Astrocyte (in vitro differentiated cells and primary cell): ENCODE measurements at regions not wholly inside any gene's neighbourhood (a gene's known extent, or its start where the extent isn't known, plus 50 kb on each side); places are given as distances from the start of the nearest gene placed in this dataset.
A peak's percentile ranks its signal among the peaks of the same experiment; 100 is the strongest.

ENCODE experiments used
- DNase-seq: peaks from one replicate; pipeline ENCODE4 v3.0.0-alpha.2; 2010; ENCODE audit warnings: low read depth
- FAIRE-seq: peaks from 2 replicates; lab custom pipeline; 2011; peaks lifted over from hg19 to GRCh38; lab: Jason Lieb, UNC
- H2AFZ ChIP-seq: 2 replicates; pipeline ENCODE4 v1.6.0; 2012; ENCODE audit warnings: low read depth, low read length, inconsistent platforms
- H3K27ac ChIP-seq: 2 replicates; pipeline ENCODE4 v1.5.1; 2011; ENCODE audit warnings: low read depth, low read length, inconsistent platforms
- H3K27me3 ChIP-seq: 2 replicates; pipeline ENCODE4 v1.6.0; 2011; ENCODE audit warnings: low read length, inconsistent platforms; ENCODE audit not compliant: insufficient read depth
- H3K36me3 ChIP-seq: 2 replicates; pipeline ENCODE4 v1.5.1; 2011; ENCODE audit warnings: low read length, inconsistent platforms; ENCODE audit not compliant: insufficient read depth
- H3K4me1 ChIP-seq: 2 replicates; pipeline ENCODE4 v1.5.1; 2011; ENCODE audit warnings: low read length, inconsistent platforms; ENCODE audit not compliant: insufficient read depth
- H3K4me2 ChIP-seq: 2 replicates; pipeline ENCODE4 v1.6.0; 2012; ENCODE audit warnings: low read length, inconsistent platforms
- H3K4me3 ChIP-seq: 2 replicates; pipeline ENCODE4 v1.5.1; 2011; ENCODE audit warnings: low read depth, mild to moderate bottlenecking, low read length, inconsistent platforms; ENCODE audit not compliant: insufficient read depth
- H3K79me2 ChIP-seq: 2 replicates; pipeline ENCODE4 v1.6.0; 2012; ENCODE audit warnings: mild to moderate bottlenecking, low read length, inconsistent platforms; ENCODE audit not compliant: insufficient read depth
- H3K9ac ChIP-seq: 2 replicates; pipeline ENCODE4 v1.6.0; 2012; ENCODE audit warnings: mild to moderate bottlenecking, low read length, inconsistent platforms
- H3K9me3 ChIP-seq: 2 replicates; pipeline ENCODE4 v1.5.1; 2012; ENCODE audit warnings: low read depth, mild to moderate bottlenecking, low read length, inconsistent platforms; ENCODE audit not compliant: insufficient read depth
- H4K20me1 ChIP-seq: 2 replicates; pipeline ENCODE4 v1.6.0; 2012; ENCODE audit warnings: low read length, inconsistent platforms; ENCODE audit not compliant: insufficient read depth
- H3K27ac Mint-ChIP-seq: one replicate; pipeline ENCODE4 v1.8.0; 2021; ENCODE audit warnings: mild to moderate bottlenecking, mixed read lengths; ENCODE audit not compliant: unreplicated experiment
- H3K27me3 Mint-ChIP-seq: one replicate; pipeline ENCODE4 v1.8.0; 2021; ENCODE audit warnings: low read depth, mixed read lengths; ENCODE audit not compliant: unreplicated experiment
- H3K36me3 Mint-ChIP-seq: one replicate; pipeline ENCODE4 v1.8.0; 2021; ENCODE audit warnings: low read depth, mixed read lengths; ENCODE audit not compliant: unreplicated experiment
- H3K4me1 Mint-ChIP-seq: one replicate; pipeline ENCODE4 v1.8.0; 2021; ENCODE audit warnings: low read depth, mixed read lengths; ENCODE audit not compliant: unreplicated experiment
- H3K4me3 Mint-ChIP-seq: one replicate; pipeline ENCODE4 v1.8.0; 2021; ENCODE audit warnings: mild to moderate bottlenecking, moderate library complexity, mixed read lengths; ENCODE audit not compliant: unreplicated experiment
- H3K9me3 Mint-ChIP-seq: one replicate; pipeline ENCODE4 v1.8.0; 2021; ENCODE audit warnings: mild to moderate bottlenecking, mixed read lengths; ENCODE audit not compliant: unreplicated experiment
- EZH2 ChIP-seq: IDR thresholded peaks from 2 replicates; pipeline ENCODE4 v1.6.1; 2012; ENCODE audit warnings: mild to moderate bottlenecking, low read length, inconsistent platforms; ENCODE audit not compliant: insufficient read depth
- TF ChIP-seq, protein P1 (sequence below): IDR thresholded peaks from 2 replicates; pipeline ENCODE4 v1.5.1; 2011; ENCODE audit warnings: low read depth, mild to moderate bottlenecking, inconsistent platforms, low read length, moderate library complexity; ENCODE audit not compliant: insufficient read depth

DNA sequence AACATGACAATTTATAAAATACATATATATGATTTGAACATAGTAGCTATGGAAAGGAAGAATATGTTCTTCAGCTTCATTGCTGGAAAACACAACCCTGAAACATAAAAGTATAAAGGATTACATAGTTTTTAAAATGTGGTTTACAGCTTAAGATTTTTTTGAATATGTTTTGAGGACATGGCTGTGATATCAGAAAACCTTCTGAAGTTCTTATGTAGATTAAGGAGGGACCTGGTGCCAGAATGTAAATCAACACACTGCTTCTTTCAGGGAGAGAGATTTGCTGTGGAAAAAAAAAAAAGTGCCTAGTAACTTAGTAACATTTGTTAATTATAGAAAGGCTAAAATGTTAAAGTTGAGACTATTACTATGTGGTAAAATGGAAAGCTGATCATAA, 1261.8 kb downstream of the ADGRL3 start:
- H3K36me3 ChIP-seq, result no peaks in the 10 kb centered on the region
- no peak overlapping the region for H3K9ac ChIP-seq
- no peaks in the 10 kb centered on the region for H3K9me3 Mint-ChIP-seq
- no peaks in the 10 kb centered on the region for H3K79me2 ChIP-seq
- H3K9me3 ChIP-seq, result no peaks in the 10 kb centered on the region
- no peaks in the 10 kb centered on the region for H4K20me1 ChIP-seq
- H3K4me3 ChIP-seq, result no peak overlapping the region
- H3K27me3 ChIP-seq, result no peaks in the 10 kb centered on the region
- no peak for FAIRE-seq
- no peak overlapping the region for H3K4me2 ChIP-seq
- H2AFZ ChIP-seq, result no peak overlapping the region
- no peak overlapping the region for H3K4me3 Mint-ChIP-seq
- TF ChIP-seq, protein P1, sequence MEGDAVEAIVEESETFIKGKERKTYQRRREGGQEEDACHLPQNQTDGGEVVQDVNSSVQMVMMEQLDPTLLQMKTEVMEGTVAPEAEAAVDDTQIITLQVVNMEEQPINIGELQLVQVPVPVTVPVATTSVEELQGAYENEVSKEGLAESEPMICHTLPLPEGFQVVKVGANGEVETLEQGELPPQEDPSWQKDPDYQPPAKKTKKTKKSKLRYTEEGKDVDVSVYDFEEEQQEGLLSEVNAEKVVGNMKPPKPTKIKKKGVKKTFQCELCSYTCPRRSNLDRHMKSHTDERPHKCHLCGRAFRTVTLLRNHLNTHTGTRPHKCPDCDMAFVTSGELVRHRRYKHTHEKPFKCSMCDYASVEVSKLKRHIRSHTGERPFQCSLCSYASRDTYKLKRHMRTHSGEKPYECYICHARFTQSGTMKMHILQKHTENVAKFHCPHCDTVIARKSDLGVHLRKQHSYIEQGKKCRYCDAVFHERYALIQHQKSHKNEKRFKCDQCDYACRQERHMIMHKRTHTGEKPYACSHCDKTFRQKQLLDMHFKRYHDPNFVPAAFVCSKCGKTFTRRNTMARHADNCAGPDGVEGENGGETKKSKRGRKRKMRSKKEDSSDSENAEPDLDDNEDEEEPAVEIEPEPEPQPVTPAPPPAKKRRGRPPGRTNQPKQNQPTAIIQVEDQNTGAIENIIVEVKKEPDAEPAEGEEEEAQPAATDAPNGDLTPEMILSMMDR, result no peak
- no peak for TF ChIP-seq EZH2
- H3K27ac ChIP-seq, result no peak overlapping the region
- DNase-seq, result no peak
- peaks cover 3% of the 10 kb centered on the region for H3K4me1 ChIP-seq
- no peaks in the 10 kb centered on the region for H3K36me3 Mint-ChIP-seq
- no peaks in the 10 kb centered on the region for H3K27me3 Mint-ChIP-seq
- H3K27ac Mint-ChIP-seq, result no peak overlapping the region
- peaks cover 22% of the 10 kb centered on the region for H3K4me1 Mint-ChIP-seq

DNA sequence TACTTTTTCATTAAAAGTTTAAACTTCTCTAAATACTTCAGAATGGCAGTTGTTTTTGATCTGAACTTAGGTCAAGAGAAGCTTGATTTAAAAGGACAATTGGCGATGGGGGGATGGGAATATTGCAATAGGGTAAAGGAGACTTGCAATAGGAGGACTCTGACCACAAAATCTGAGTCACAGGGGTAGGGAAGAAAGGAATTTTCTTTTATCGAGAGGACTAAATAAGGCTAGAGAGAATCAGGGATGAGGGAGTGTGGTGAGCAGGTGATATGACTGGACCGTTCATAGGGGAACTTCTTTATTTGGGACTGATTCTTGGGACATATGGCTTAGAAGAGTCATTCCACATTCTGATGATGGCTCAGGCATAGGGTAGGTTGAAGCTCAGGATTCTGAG, 1260.2 kb downstream of the ADGRL3 start:
- Histone ChIP-seq H3K27ac (no peak overlapping the region), H3K4me1 (peaks cover 5% of the 10 kb centered on the region), H2AFZ (no peak overlapping the region), H3K27me3 (no peaks in the 10 kb centered on the region), H3K4me2 (no peak overlapping the region), H3K4me3 (no peak overlapping the region), H3K9me3 (no peaks in the 10 kb centered on the region), H4K20me1 (no peaks in the 10 kb centered on the region), H3K79me2 (no peaks in the 10 kb centered on the region), H3K36me3 (no peaks in the 10 kb centered on the region), H3K9ac (no peak overlapping the region)
- Mint-ChIP-seq H3K27me3 (no peaks in the 10 kb centered on the region), H3K4me3 (no peak overlapping the region), H3K9me3 (no peaks in the 10 kb centered on the region), H3K4me1 (peaks cover 27% of the 10 kb centered on the region), H3K36me3 (no peaks in the 10 kb centered on the region), H3K27ac (peak overlapping the region; percentile 83)
- TF ChIP-seq, protein P1, result no peak
- TF ChIP-seq EZH2, result no peak
- DNase-seq, result no peak
- no peak for FAIRE-seq

DNA sequence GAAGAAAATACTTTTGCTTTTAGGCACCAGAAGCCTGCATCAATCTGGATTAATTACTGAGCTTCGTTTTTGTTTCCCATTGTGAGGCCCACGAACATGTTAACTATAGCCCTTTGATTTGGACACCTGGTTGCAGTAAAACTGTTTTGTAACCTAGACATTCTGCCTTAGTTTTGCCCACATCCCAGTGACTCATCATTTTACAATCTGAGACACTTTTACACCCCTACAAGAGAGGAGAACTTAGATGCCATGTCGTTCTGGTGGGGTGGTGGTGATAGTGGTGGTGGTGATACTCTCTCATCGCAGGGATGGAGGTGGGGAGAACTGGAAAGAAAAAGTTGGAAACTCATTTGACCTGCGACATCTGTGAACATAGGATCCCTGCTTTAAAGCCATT, 1257.2 kb downstream of the ADGRL3 start:
- no peak overlapping the region for H3K4me3 Mint-ChIP-seq
- Histone ChIP-seq H3K9me3 (no peaks in the 10 kb centered on the region), H3K9ac (no peak overlapping the region), H3K79me2 (no peaks in the 10 kb centered on the region), H3K4me3 (no peak overlapping the region), H3K4me2 (no peak overlapping the region), H4K20me1 (no peaks in the 10 kb centered on the region), H2AFZ (no peak overlapping the region), H3K36me3 (no peaks in the 10 kb centered on the region), H3K27me3 (no peaks in the 10 kb centered on the region), H3K4me1 (peaks cover 5% of the 10 kb centered on the region), H3K27ac (no peak overlapping the region)
- H3K4me1 Mint-ChIP-seq, result peaks cover 27% of the 10 kb centered on the region
- no peaks in the 10 kb centered on the region for H3K9me3 Mint-ChIP-seq
- TF ChIP-seq EZH2, result no peak
- TF ChIP-seq, protein P1, result no peak
- H3K36me3 Mint-ChIP-seq, result no peaks in the 10 kb centered on the region
- no peaks in the 10 kb centered on the region for H3K27me3 Mint-ChIP-seq
- no peak for FAIRE-seq
- DNase-seq, result peak; percentile 0
- peak overlapping the region; percentile 89 for H3K27ac Mint-ChIP-seq
